GM18909 (cell line): ENCODE measurements at regions not wholly inside any gene's neighbourhood (a gene's known extent, or its start where the extent isn't known, plus 50 kb on each side); places are given as distances from the start of the nearest gene placed in this dataset.

Experiments used
- ATAC-seq: cut with Tn5 transposase; IDR thresholded peaks from one replicate; pipeline ENCODE4 v1.9.1; 2021; ENCODE audit warnings: mild to moderate bottlenecking; ENCODE audit not compliant: unreplicated experiment, poor library complexity

DNA sequence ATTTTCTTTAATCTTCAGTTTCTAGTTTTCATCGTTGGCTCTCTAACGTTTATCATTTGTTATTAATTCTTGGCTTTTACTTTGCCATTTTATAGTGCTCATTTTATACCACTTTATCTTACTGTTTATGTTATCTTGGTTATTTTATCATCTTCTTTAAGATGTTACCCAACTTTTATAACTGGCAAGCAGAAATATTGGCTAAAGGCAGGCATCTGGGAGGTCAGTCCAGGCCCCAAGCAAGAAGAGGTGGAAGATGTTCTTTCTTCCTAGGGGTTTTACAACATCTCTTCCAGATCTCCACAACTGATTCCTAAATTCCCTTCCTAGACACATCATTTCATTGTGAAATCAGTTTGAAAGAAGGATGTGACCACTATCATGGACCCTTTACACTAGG lies 208.1 kb downstream of the AHR start:
- ATAC-seq: no peak

DNA sequence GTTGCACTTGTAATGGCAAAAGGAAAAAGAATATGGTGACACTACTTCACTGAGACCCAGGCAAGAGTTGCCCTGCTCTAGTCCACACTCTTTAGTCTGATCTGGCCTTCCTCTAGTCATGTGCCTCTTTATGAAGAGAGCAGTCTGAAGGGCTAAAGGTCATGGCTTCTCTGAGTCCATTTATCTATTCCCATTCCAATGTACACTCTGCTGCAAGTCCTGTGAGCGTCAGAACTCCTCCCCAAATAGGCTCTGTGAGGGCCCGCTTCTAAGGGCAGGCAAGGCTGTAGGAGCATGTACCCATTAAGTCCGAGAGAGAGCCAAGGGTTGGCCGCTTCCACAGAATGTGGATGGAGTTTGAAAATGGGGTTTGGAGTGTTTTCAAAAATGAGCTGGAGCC lies 209.3 kb downstream of the AHR start:
- no peak for ATAC-seq

DNA sequence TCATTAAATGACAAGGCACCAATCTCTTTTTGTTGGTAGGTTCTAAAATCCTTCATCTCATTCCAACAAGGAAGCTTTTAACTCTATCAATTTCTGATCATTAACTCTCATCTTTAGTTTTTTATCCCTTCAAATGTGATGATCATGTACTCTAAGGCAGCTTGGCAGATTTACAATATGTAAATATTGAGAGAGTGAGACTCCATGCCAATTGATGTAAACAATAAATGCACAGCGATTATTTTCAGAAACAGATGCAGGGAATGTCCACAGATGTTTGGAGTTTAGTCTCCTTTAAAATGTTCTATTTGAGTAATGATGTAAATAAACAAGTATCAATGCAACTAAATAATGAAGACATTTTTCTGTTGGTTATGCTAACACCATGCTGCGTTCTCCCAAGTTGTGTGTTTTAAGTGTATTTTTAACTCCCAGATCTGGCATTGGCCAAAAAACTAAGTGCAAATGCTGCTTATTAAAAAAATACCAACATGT lies 213.8 kb downstream of the AHR start:
- no peak for ATAC-seq

DNA sequence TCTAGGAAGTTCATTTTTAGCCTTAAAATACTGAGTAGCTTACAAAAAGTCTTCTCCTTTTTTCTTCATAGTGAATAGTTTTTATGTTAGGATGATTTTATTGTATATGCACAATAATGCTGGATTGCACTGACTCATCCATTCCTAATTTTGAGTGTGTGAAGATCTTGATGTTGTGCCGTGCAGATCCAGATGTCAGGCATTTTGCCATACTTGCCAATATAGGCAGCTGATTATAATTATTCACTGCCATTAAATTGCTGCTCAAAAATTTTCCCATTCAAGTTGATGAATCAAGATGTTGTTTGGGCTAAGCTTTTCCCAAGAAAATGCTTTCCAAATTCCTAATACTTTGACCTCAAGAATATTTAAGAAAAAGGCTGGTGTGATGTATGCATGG lies 218.3 kb downstream of the AHR start:
- ATAC-seq: no peak

DNA sequence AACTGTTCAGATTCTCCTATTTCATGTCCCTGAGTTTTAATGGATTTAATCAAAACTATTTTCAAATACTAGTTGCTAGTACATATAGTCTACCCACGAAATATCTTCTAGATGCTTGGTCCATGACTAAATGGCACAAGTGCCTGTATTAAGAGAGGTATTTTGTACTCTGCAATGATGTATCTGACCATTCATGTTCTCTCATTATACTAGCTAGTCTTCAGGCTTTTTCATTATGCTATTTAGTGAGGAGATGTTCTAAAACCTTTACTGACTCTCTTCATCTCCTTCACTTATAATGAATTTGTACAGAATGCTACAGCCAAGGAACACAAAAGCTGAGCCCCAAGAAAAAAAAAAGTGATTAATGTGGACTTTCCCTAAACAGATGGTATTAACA lies 222.5 kb downstream of the AHR start:
- ATAC-seq: no peak

DNA sequence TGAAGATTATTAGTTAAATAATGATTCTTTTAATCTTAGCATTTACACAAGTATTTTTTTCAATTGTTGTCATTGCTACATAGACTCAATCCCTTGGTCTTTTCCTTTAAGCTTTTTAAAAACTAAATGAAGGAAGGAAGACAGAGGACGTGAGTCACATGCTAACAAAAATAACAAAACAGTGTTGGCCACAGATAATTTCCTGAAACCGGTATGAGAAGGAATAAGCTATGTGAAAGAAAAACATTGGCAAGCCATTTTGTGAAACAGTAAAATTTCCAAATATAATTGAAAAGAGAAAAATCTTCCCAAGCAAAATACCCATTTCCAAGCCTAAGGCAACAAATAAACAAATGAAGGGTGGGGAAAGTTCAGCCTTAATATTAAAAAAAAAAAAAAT lies 223.0 kb downstream of the AHR start:
- no peak for ATAC-seq

DNA sequence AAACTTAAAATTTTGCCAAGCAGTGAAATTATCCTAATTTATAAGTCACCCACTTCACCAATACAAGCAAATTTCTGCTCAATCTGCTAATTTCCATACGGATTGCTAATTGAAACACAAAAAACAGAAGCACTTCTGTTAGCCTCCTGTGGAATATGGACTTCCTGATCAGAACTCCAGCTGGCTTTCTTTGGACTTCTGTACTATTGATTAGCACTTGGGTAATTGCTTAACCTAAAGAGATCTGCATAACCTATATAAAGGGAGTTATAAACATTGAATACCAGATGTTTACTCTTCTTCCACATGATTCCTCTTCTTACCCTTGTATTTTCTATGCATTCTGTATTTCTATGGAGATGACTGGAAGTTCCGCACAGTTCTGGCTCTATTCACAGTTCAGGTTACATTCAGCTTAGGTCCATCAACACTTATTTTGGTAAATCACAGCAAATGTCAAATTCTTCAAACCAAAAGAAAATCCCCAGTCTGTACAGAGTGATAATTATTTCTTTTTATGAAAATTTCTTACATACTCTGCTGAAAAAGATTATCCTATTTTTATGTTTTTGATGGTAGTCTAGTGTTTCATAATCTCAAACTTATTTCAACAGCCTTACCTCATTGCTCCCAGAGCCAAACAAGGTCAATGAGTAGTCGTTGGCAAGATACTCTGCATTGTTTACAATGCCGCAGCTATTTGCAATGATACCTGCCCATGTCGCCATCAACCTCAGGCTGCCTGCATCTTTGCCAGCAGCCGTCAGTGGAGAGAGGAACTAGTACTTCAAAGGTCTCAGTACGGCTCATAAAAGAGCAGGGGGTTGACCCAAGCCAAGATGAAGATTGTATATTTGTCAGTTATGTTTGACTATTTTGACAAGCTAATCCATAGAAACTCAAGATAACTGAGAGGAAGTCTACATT lies 225.6 kb downstream of the AHR start:
- no peak for ATAC-seq

DNA sequence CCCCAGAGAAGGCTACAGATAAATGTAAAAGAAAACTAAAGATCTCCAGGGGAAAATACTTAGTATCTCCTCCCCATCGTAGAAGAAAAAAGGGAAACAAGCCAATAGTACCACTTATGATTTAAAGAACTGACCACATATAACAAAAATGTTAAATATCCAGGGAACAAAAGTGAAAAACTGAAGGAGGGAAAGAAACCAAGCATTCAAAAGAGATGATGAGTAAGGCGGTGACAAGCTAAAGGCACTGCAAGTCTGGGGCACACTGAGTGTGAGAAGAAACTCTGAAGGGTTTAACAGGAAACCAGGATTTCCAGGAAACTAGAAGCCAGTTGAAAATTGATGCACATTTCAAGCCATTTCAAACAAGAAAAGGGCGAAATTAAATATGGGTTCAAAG lies 226.3 kb downstream of the AHR start:
- ATAC-seq: no peak

DNA sequence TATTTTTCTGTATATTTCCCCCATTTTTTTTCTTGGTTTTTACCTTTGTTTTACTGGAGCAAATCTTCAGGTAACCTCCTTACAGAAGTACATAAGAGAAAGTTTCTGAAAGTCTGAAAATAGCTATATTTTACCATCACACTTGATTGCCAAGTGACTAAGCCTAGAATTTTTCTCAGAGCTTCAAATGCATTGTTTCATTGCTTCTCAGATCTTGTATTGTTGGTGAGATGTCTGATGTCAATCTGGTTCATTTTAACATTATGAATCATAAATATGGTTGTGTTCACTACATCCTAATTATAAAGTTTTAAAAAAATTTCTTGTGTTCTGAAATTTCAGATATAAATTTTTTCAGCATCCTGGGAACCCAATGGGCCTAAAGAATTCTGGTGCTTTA lies 228.2 kb downstream of the AHR start:
- no peak for ATAC-seq

DNA sequence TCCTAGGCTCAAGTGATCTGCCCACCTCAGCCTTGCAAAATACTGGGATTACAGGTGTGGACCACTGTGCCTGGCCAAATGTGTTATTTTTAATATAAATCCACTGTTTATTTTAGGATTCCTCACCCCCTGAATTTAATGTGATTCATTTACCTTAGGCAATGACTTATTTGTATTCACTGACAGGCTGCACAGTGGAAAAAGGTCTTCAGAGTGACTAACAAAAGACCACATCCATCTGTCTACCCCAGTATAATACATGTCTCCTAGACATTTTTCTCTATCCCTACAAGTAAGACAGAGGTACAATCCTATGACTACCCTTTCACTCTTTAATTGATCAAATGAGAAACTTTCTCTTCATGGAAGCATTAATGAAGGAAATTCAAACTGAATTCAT lies 230.2 kb downstream of the AHR start:
- no peak for ATAC-seq

DNA sequence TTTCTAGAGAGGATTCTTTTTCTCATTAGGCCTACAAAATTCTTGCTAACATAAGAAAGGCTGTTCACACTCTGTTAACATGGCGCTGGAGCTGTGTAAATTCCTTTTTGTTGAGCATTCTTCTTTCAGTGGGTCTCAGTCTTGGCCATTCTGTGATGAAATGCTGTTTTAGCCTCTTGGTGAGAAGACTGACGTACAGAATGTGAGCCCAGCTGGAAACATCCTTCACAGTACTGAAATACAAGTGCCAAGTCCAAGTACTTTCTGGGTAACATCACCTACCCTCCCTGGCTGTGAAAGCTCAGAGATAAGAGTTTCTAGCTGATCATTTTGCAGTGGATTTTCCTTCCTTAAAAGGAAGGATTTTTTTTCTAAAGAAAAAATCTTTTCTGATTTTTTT lies 231.8 kb downstream of the AHR start:
- ATAC-seq: no peak

DNA sequence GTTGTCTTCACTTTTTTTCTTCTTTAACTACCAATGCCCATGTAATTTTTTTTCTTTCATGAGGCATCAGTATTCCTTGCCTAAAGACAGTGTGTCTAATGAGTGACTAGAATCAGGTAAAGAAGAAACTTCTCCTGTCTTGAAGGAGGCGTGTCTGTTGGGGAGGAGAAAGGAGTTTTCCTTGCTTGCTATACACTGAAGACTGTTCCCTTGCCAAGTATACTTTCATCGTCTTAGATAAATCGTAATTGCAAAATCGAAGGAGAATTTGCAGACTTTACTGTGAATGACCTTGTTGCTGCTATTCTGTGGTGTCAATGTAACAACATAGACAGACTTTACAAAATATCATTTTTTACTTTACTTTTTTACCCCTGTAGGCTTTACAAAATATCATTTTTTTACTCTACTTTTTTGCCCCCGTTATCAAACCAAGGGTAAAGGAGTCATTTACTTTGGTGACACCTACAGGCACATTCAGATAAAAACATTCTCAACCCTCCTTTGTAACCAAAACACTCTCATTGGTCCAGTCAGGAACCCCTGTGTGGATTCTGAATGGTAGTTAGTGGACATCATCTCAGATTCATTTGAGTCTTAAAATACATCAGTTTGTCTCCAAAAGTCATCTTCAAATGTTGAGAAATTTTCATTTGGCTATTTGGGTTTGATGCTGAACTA lies 232.4 kb downstream of the AHR start:
- ATAC-seq: peak; percentile 55

DNA sequence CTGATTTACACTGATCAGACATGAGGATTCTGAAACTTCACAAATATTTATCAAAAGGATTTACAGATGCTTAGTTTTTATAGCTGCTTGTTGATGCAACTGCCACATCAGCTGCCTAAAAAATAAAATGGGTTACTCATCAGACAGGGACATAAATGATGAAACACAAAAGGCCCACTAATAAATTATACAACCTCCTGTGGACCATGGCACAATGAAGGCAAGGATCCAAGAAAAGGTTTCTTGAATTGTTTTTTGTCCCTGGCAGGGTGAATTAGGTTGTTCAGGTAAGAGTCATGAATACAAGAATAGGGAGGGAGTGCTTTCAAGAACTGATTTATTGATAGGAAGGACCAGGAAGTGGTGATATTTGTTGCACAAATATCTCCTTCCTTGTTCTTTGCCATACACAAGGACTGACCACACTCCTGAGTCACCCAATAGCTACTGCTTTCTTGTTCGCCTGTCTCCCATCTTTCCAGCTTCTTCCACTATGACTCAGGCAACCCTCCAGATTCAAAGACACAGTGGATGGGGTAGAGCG lies 234.5 kb downstream of the AHR start:
- no peak for ATAC-seq

DNA sequence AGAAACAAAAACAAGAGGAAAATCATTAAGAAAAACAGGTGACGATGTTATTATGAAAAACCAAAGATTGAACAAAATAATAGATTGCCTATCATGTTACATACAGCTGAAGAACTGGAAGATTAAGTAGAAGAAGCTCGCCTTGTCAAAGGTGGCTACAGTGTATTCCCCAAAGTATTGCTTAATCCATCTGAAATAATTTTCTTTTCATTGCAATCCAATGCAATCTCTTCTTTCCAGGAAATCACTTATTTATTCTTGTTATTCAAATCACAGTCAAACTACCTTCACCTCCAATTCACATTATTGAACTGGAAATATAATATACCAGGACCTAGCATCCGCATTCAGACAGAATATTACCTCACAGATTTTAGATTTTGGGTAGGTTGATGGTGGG lies 235.9 kb downstream of the AHR start:
- no peak for ATAC-seq

DNA sequence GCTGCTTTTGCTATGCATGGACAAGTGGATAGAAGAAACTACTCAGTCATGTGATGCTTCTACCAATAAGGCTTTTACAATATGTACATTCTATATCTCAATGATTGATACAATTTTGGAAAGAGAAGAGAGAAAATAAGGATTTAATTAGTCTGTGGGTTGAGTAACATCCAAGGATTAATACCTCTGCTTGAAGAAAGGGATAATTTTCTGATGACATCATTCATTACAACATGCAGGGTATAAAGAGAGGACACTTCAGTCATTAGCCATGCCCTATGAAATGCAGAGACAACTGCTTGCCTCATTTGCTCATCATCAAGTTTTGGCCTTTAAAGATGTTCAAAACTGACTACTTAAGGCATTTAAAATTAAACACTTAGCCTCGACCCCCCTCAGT lies 237.3 kb downstream of the AHR start:
- no peak for ATAC-seq

DNA sequence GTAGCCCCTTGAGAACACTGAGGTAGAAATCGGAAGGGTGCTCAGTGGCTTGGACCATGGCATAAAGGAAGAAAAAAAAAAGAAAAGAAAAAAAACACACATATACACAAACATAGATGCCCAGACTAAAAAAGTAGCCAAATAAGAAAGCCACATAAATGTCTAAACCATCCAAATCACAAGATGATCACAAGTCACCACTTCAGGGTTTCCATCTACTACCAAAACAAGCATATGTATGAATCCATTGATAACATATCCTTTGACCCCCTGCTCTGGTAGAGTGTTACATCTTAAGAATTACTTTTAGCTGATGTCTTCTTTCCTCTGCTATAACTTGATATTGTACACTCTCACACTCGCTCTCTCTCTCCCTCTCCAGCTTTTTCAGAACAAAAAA lies 245.9 kb downstream of the AHR start:
- ATAC-seq: no peak

DNA sequence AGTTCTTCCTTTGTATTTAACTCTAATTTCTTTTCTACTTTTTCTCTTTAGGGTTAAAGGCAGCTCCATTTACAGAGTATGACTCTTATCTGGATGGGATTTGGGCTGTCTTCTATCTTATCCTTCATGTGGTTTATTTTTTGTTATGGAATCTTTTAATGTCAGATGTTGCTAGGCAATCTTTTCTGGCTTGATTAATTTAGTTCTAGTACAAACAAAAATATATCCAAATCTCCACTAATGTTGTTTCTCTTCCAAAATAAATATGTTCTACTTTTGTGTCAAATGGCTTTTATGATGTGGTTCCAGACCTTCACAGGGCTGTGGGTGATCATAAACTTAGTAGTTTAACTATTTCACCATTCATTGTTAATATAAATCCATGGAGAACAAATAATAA lies 246.9 kb downstream of the AHR start:
- no peak for ATAC-seq

DNA sequence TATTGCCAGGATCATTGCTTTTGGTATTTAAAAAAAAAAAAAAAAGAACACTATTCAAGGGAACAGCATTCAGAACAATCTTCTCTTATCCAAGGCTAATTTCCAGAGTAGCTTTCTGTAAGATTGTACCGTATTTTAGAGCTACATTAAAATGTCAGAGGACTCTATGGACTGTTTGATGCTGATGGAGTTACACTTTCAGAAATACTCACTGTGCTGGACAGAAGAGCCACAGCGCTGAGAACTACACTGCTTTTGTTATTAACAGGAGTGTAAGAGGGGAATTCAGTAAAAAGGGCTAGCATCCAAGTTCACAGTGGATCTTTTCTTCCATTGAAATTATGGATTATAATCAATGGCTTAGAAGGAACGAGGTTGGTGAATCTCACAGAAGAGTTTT lies 247.7 kb downstream of the AHR start:
- no peak for ATAC-seq

DNA sequence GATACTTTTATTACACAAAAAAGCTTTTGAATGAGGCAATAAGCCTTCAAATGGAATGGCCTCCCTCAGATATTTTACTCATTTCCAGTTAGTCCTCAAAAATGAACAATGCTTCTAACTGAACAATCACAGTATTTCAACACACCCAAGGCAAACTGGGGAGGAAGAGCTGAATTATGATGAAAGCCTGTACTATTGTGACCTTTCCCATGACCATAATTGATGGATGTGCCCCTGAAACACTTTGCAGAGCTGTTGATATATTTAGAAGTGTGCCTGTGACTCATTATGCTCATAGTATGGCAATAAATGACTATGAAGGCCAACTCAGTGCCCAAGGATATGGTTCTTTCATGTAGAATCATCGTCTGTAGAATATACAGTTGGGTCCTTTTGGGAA lies 248.1 kb downstream of the AHR start:
- no peak for ATAC-seq

DNA sequence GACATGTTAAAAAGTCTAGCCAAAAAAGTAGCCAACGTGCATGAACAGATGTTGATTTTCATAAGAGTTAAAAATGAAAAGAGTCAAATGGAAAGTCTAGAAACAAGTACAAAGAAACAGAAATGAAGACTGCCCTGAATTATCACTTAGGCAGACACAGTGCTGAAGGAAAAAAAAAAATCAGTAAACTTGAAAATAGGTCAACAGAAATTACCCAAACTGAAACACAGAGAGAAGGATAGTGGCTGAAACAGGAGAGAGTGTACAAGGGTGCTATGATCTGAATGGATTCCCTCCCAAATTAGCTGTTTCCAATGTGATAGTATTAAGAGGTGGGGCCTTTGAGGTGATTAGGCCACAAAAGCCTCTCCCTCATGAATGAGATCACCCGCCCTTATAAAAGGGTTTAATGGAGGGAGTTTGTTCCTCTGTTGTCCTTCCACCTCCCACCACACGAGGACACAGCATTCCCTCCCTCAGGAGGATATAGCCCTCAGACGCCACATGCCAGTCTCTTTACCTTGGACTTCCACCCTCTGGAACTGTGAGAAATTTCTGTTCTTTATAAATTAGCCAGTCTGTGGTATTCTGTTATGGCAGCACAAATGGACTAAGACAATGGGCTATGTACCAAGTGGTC lies 249.7 kb downstream of the AHR start:
- no peak for ATAC-seq

DNA sequence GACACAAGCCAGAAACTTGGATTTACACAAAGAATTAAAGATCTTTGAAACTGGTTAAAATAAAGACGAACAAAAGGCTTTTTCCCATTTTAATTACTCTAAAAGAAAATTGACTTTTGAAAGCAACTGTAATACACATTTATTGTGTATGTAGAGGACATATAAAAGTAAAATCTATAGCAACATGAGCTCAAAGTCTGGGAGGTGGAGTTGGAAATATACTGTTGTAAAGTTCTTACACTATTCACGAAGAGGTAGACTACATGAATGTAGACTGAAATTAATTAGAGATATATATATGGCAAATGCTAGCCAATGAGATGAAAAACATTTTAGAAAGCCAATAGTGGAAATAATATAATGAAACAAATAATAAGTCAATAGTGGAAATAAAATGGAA lies 251.0 kb downstream of the AHR start:
- ATAC-seq: no peak
